ENCODE measurements at regions not wholly inside any gene's neighbourhood (a gene's known extent, or its start where the extent isn't known, plus 50 kb on each side); places are given as distances from the start of the nearest gene placed in this dataset.

DNA sequence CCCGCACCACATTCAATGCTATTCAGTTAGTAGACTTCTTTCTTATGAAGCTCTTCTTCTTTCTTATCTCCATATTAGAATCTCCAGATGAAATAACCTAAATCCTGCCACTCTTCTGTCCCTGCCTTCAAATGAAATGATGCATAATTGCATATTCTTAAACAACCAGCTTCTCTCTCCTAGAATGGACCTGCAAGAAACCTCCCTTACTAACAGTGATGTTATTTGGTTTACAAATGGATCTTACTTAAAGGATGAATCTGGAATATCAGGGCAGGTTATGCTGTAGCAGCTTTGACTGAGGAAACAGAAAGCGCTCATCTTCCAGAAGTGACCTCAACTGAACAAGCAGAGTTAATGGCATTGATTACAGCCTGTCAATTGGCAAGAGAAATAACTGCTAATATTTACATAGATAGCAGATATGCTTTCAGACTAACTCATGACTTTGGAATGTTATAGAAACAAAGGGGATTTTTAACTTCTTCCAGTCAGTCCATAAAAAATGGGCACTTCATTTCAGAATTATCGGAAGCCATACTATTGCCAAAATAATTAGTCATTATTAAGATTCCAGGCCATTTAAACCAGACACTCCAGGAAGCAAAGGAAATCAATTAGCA is 755.7 kb upstream of the HS6ST1 start:
- H3K4me1 ChIP-seq: no peaks in the 10 kb centered on the region
- no peaks in the 10 kb centered on the region for H3K9me3 ChIP-seq
- H3K27ac ChIP-seq: no peak overlapping the region
- no peak overlapping the region for H3K4me3 ChIP-seq
- TF ChIP-seq, protein P1, sequence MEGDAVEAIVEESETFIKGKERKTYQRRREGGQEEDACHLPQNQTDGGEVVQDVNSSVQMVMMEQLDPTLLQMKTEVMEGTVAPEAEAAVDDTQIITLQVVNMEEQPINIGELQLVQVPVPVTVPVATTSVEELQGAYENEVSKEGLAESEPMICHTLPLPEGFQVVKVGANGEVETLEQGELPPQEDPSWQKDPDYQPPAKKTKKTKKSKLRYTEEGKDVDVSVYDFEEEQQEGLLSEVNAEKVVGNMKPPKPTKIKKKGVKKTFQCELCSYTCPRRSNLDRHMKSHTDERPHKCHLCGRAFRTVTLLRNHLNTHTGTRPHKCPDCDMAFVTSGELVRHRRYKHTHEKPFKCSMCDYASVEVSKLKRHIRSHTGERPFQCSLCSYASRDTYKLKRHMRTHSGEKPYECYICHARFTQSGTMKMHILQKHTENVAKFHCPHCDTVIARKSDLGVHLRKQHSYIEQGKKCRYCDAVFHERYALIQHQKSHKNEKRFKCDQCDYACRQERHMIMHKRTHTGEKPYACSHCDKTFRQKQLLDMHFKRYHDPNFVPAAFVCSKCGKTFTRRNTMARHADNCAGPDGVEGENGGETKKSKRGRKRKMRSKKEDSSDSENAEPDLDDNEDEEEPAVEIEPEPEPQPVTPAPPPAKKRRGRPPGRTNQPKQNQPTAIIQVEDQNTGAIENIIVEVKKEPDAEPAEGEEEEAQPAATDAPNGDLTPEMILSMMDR (IDR thresholded peaks at IDR 0.05): no peak
- no peak for TF ChIP-seq POLR2A (IDR thresholded peaks at IDR 0.05)
- no peaks in the 10 kb centered on the region for H3K36me3 ChIP-seq
- no peaks in the 10 kb centered on the region for H3K27me3 ChIP-seq
- no peak for DNase-seq

DNA sequence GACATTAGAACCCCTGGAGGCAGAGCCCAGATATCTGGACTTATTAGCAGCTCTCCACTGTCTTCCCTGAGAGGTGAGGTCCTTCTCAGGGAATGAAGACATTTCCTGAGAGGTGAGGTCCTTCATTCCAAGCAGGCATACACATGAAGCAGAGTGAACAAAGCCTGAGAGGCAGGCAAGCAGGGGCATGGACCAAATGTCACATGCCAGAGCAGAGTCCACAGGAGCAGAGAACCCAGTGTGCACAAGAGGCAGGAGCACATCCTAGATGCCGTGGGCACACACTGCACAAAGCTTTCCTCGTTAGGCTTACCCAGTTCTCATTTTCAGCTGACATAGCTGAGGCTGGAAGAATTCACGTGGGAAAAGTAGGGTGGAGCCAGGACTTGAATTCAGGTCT is 759.9 kb upstream of the HS6ST1 start:
- no peak overlapping the region for H3K27ac ChIP-seq
- DNase-seq: no peak
- H3K4me3 ChIP-seq: no peak overlapping the region
- no peaks in the 10 kb centered on the region for H3K27me3 ChIP-seq
- H3K36me3 ChIP-seq: no peaks in the 10 kb centered on the region
- no peaks in the 10 kb centered on the region for H3K4me1 ChIP-seq
- TF ChIP-seq POLR2A (IDR thresholded peaks at IDR 0.05): no peak
- TF ChIP-seq, protein P1 (IDR thresholded peaks at IDR 0.05): no peak
- no peaks in the 10 kb centered on the region for H3K9me3 ChIP-seq

DNA sequence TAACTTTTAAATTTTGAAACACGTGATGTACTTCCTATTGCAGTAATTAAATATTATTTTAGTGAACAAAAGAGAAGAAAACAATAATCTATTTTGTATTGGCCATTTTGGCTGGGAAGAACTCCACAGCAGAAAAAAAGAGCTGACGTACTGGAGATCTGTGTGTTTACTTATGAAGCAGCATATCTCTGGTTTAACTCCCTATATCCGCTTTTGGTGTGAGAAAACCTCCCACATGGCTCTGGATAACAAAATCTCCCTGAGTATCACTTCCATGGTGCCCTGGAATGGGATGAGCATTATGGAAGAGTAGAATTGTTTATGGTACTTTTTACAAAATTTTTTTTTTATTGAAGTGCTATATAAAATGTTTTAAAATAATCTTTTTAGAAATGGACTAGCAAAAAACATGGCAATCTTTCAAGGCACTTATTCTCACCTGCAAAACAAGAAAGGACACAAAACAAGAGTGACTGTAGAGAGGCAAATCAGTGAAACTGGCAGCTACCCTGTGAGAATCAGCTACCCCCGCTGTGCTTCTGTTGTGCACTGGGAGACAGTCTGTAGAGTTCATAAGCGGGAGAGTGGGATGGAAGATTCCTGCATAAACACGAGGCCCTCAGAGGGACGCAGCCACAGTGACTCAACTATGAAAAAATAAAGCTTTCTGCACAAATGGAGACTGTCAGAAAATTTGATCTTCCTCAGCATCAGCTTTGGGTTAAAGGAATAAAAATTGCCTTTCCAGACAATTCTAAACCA is 762.2 kb upstream of the HS6ST1 start:
- H3K27me3 ChIP-seq: no peaks in the 10 kb centered on the region
- no peak overlapping the region for H3K27ac ChIP-seq
- H3K4me1 ChIP-seq: no peaks in the 10 kb centered on the region
- no peak overlapping the region for H3K4me3 ChIP-seq
- H3K9me3 ChIP-seq: no peaks in the 10 kb centered on the region
- TF ChIP-seq, protein P1 (IDR thresholded peaks at IDR 0.05): no peak
- TF ChIP-seq POLR2A (IDR thresholded peaks at IDR 0.05): no peak
- DNase-seq: no peak
- no peaks in the 10 kb centered on the region for H3K36me3 ChIP-seq

DNA sequence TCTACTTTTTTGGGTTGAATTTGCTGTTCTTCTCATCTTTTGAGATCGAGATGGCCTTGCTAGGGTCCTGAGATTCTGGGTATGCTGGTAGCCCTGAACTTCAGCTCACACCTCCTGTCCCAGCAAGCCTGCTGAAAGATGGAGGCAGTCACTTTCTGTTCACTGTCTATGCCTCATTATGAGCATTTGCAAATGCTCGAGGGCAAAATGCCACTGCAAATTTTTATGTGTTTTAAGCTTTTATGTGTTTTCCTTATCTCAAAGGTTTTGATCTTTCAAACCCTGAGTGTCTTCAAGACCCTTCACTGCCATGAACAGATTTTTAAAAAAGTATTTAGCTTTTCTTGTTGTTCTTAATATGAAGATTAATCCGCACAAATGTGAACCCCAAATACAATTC is 766.7 kb upstream of the HS6ST1 start:
- Histone ChIP-seq H3K36me3 (no peaks in the 10 kb centered on the region), H3K27me3 (no peaks in the 10 kb centered on the region), H3K4me1 (no peaks in the 10 kb centered on the region), H3K27ac (no peak overlapping the region), H3K9me3 (no peaks in the 10 kb centered on the region), H3K4me3 (no peak overlapping the region)
- no peak for DNase-seq
- TF ChIP-seq, protein P1 (IDR thresholded peaks at IDR 0.05): no peak
- TF ChIP-seq POLR2A (IDR thresholded peaks at IDR 0.05): no peak

DNA sequence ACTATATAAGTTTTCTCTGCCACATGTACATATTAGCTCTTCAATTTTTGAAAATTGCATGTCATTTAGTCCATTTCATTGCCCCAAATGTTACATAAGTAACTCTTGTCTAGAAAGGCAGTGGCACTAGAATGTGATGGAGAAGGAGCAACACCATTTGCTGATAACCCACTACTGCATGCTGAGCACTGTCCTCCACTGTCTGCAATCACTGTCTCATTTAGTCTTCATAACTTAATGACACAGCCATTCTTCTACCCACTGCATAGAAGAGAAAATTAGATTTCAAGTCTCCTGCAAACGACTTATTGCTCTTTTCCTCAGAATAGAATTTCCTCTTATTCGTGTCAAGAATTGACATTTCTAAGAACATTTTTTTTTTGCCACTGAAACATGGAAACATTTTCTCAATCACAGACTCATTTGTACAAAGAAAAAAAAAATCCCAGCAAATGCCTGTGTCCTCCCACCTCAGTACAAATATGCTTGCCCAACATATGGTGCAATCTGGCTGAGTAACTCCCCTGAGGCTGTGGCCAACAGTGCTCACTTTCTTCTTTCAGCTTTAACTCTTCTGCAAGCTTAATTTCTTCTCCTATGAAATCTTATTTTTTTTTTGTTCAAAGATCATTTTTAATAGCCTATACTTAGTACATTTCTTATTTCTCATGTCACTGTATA is 768.6 kb upstream of the HS6ST1 start:
- Histone ChIP-seq H3K9me3 (no peaks in the 10 kb centered on the region), H3K27ac (no peak overlapping the region), H3K4me3 (no peak overlapping the region), H3K36me3 (no peaks in the 10 kb centered on the region), H3K27me3 (no peaks in the 10 kb centered on the region), H3K4me1 (no peaks in the 10 kb centered on the region)
- TF ChIP-seq, protein P1 (IDR thresholded peaks at IDR 0.05): no peak
- no peak for TF ChIP-seq POLR2A (IDR thresholded peaks at IDR 0.05)
- no peak for DNase-seq

Data from Peyer's patch (tissue), 4 donors.